Gastrocnemius medialis (tissue), 4 donors: ENCODE measurements at regions not wholly inside any gene's neighbourhood (a gene's known extent, or its start where the extent isn't known, plus 50 kb on each side); places are given as distances from the start of the nearest gene placed in this dataset.

Experiments
- CTCF ChIP-seq, 5 experiments: fragments of 450-650 bp in 3 of 5; fragments of 200-600 bp in 2 of 5; sonication (generic) in 2 of 5; IDR thresholded peaks in 4 of 5; conservative IDR thresholded peaks in 1 of 5; 1 replicate in 4 of 5; 2 replicates in 1 of 5; pipeline ENCODE4 v1.5.1; 2016 to 2019; ENCODE audit warnings: antibody characterized with exemption in 5 of 5, mild to moderate bottlenecking in 3 of 5, moderate library complexity in 3 of 5
- POLR2A ChIP-seq, 2 donors: fragments of 450-650 bp; IDR thresholded peaks; one replicate each; pipeline ENCODE4 v1.6.1; 2017; ENCODE audit warnings: antibody characterized with exemption in 2 of 2, mild to moderate bottlenecking in 2 of 2, moderate library complexity in 2 of 2

- TF ChIP-seq CTCF (IDR thresholded peaks at IDR 0.05 in 4 of 5, conservative IDR thresholded peaks at IDR 0.05 in 1 of 5) (no peak), POLR2A (IDR thresholded peaks at IDR 0.05) (no peak)
Measured at GRCh38 chr12:24015833-24016160, 66.3 kb upstream of the SOX5 start.
